Body of pancreas (tissue), 4 donors: ENCODE measurements at regions not wholly inside any gene's neighbourhood (a gene's known extent, or its start where the extent isn't known, plus 50 kb on each side); places are given as distances from the start of the nearest gene placed in this dataset.
"Not testable (repeated sequence)": the region's sequence is repeated elsewhere in the genome, so short reads cannot be mapped to it uniquely, and the experiment has no call there.

Experiments
- ATAC-seq: fragments of 150-250 bp; one replicate; pipeline ENCODE4 v1.9.1; 2016
- DNase-seq, 4 donors: peaks; one replicate each; pipeline ENCODE4 v3.0.0-alpha.2; 2019
- H3K27ac ChIP-seq, 4 donors: fragments of 200-600 bp; sonication (generic); 1 replicate in 3 of 4; 2 replicates in 1 of 4; pipeline versions ENCODE4 v1.5.1 to v1.6.1; 2016 to 2019; ENCODE audit warnings: mild to moderate bottlenecking in 1 of 4, mixed read lengths in 1 of 4, moderate library complexity in 1 of 4
- H3K27me3 ChIP-seq, 2 donors: fragments of 200-600 bp; sonication (generic); one replicate each; pipeline ENCODE4 v1.6.0; 2016; ENCODE audit warnings: mild to moderate bottlenecking in 1 of 2
- H3K36me3 ChIP-seq, 2 donors: fragments of 200-600 bp; sonication (generic); replicated peaks in 1 of 2; 2 replicates each; pipeline ENCODE4 v1.5.1; 2016; ENCODE audit warnings: low read depth in 2 of 2; ENCODE audit not compliant: insufficient read depth in 1 of 2
- H3K4me1 ChIP-seq: fragments of 200-600 bp; sonication (generic); one replicate; pipeline ENCODE4 v1.6.0; 2016
- H3K4me3 ChIP-seq, 2 donors: fragments of 200-600 bp; sonication (generic); 1 replicate in 1 of 2; 2 replicates in 1 of 2; pipeline ENCODE4 v1.5.1; 2016 to 2019
- H3K9me3 ChIP-seq, 3 donors: fragments of 200-600 bp; sonication (generic); 1 replicate in 2 of 3; 2 replicates in 1 of 3; pipeline ENCODE4 v1.5.1; 2016
- POLR2A ChIP-seq, 3 donors: fragments of 450-650 bp; IDR thresholded peaks; one replicate each; pipeline ENCODE4 v1.6.1; 2016; ENCODE audit warnings: antibody characterized with exemption in 3 of 3, mild to moderate bottlenecking in 2 of 3
- WGBS, 2 donors: methylation state at CpG; one replicate each; pipeline ENCODE4 v1.1.5; 2017; 5-methylcytosine and 5-hydroxymethylcytosine counted together
- intact Hi-C: fragments of 100-400 bp; cut with DNase I; formaldehyde crosslinking; loops from one replicate; pipeline ENCODE4 v1.15.1; 2023
- TF ChIP-seq, protein P1 (sequence below), 7 experiments: fragments of 450-650 bp in 4 of 7; fragments of 200-600 bp in 3 of 7; sonication (generic) in 3 of 7; IDR thresholded peaks; one replicate each; pipeline ENCODE4 v1.5.1; 2016 to 2019; ENCODE audit warnings: antibody characterized with exemption in 7 of 7

DNA sequence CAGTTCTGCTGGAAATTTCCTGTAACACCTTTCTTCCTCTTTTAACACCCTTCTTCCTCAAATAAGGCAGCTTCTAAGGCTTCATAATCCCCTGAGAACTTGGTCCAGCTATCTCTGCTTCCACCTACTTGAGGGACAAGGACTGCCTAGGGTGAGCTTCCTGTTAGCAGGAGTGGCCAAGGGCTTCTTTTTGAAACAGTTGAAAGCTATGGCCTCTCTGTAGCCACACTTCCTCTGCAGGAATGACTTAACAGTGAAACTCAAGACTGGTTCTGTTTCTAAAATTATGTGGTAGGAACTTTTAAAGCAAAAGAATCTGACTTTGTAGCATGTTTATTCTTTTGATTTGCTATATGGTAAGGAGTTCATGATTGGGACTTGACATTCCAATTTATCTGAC is 108.5 kb upstream of the WDR1 start:
- intact Hi-C loops = no loop called here
- no peak overlapping the region for H3K27ac ChIP-seq
- H3K4me1 ChIP-seq = no peaks in the 10 kb centered on the region
- H3K27me3 ChIP-seq = no peaks in the 10 kb centered on the region
- H3K4me3 ChIP-seq = no peak overlapping the region
- DNase-seq = no peak
- no peaks in the 10 kb centered on the region for H3K9me3 ChIP-seq
- TF ChIP-seq, protein P1, sequence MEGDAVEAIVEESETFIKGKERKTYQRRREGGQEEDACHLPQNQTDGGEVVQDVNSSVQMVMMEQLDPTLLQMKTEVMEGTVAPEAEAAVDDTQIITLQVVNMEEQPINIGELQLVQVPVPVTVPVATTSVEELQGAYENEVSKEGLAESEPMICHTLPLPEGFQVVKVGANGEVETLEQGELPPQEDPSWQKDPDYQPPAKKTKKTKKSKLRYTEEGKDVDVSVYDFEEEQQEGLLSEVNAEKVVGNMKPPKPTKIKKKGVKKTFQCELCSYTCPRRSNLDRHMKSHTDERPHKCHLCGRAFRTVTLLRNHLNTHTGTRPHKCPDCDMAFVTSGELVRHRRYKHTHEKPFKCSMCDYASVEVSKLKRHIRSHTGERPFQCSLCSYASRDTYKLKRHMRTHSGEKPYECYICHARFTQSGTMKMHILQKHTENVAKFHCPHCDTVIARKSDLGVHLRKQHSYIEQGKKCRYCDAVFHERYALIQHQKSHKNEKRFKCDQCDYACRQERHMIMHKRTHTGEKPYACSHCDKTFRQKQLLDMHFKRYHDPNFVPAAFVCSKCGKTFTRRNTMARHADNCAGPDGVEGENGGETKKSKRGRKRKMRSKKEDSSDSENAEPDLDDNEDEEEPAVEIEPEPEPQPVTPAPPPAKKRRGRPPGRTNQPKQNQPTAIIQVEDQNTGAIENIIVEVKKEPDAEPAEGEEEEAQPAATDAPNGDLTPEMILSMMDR (IDR thresholded peaks at IDR 0.05) = no peak
- no peak for TF ChIP-seq POLR2A (IDR thresholded peaks at IDR 0.05)
- no peaks in the 10 kb centered on the region for H3K36me3 ChIP-seq
- ATAC-seq = no peak

DNA sequence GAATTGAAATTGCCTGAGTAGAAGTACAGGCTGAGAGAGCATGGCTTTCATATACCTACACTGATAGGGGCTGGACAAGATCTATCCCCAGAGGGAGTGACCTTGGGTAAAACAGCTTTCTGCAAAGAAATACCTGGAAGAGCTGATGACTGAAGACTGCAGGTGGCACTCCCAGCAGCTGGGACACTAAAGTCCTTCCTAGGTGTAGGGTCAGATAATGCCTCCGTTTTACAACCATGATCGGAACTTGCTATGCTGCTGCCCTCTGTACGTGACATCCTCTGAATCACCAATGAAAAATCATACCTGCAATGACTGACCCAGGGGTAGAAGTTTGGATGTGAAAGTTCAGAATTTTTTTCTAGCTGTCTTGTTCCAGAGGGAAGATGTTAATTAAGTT is 107.2 kb upstream of the WDR1 start:
- WGBS, 2 donors = 64 to 78% methylated on average over 3 of the region's 3 CpGs
- no peak overlapping the region for H3K4me3 ChIP-seq
- DNase-seq (no peak), ATAC-seq (no peak)
- H3K27me3 ChIP-seq = no peaks in the 10 kb centered on the region
- H3K36me3 ChIP-seq = no peaks in the 10 kb centered on the region
- H3K27ac ChIP-seq = no peak overlapping the region
- intact Hi-C loops = no loop called here
- no peak for TF ChIP-seq POLR2A (IDR thresholded peaks at IDR 0.05)
- TF ChIP-seq, protein P1 (IDR thresholded peaks at IDR 0.05) = no peak
- no peaks in the 10 kb centered on the region for H3K9me3 ChIP-seq
- H3K4me1 ChIP-seq = no peaks in the 10 kb centered on the region

DNA sequence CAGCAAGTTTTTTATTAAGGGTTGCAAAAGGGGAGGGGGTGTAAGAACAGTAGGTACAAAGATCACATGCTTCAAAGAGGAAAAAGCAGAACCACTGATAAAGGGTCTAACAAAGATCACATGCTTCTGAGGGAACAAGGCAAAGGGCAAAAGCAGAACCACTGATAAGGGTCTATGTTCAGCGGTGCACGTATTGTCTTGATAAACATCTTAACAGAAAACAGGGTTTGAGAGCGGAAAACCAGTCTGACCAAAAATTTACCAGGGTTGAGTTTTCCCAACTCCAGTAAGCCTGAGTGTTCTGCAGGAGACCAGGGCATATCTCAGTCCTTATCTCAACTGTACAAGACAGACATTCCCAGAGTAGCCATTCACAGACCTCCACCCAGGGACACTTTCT is 96.9 kb upstream of the WDR1 start:
- intact Hi-C loops, H3K9me3 ChIP-seq, H3K27me3 ChIP-seq, H3K4me1 ChIP-seq, ATAC-seq, H3K27ac ChIP-seq, H3K4me3 ChIP-seq, DNase-seq, H3K36me3 ChIP-seq: not testable (repeated sequence)
- 41 to 50% methylated on average over 3 of the region's 3 CpGs for WGBS, 2 donors

DNA sequence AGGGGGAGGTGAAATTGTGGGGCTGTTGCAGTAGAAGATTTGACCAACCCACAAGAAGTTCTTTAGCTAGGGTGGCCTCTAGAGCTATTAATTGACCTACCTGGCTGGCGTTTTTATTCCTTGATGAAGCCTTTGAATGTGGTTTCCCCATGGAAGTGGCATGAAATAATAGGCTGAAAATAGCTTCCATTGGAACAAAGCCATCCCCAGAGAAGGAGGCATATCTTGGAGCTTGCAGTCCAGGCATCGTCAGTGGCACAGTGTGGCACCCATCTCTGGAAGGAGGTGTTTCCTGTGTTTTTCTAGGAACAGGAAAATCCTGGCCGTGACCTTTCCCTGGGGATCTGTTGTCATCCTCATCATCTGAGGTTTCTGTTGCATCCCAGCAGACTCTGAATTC is 96.3 kb upstream of the WDR1 start:
- H3K27ac ChIP-seq = no peak overlapping the region
- ATAC-seq (no peak), DNase-seq (no peak)
- intact Hi-C loops = no loop called here
- WGBS, 2 donors = 26 to 35% methylated on average over 3 of the region's 3 CpGs
- no peaks in the 10 kb centered on the region for H3K27me3 ChIP-seq
- no peaks in the 10 kb centered on the region for H3K9me3 ChIP-seq
- no peaks in the 10 kb centered on the region for H3K4me1 ChIP-seq
- H3K36me3 ChIP-seq = no peaks in the 10 kb centered on the region
- TF ChIP-seq, protein P1 (IDR thresholded peaks at IDR 0.05) = no peak
- no peak for TF ChIP-seq POLR2A (IDR thresholded peaks at IDR 0.05)
- no peak overlapping the region for H3K4me3 ChIP-seq

DNA sequence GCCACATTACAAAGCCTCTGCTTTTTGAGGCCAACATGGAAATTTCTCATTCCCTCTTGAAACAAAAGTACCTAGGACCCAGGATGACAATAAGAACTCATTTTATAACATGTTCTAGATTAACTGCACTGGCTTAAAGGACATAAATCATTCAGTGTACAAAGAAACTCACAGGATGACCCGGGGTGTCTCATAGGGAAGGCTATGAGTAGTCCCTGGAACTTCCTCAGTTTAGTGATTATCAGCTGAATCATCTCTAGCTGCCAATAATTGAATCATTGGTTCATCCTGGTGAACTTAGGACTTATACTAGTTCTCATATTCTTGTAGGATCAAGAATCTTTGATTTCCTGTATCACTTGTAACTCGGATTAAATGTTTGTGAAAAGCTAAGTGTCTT is 95.8 kb upstream of the WDR1 start:
- Histone ChIP-seq H3K9me3 (no peaks in the 10 kb centered on the region), H3K27ac (no peak overlapping the region), H3K36me3 (no peaks in the 10 kb centered on the region), H3K27me3 (no peaks in the 10 kb centered on the region), H3K4me1 (no peaks in the 10 kb centered on the region), H3K4me3 (no peak overlapping the region)
- no peak for ATAC-seq
- intact Hi-C loops = no loop called here
- WGBS, 2 donors = 59 to 80% methylated on average over 2 of the region's 2 CpGs
- TF ChIP-seq POLR2A (IDR thresholded peaks at IDR 0.05) = no peak
- TF ChIP-seq, protein P1 (IDR thresholded peaks at IDR 0.05) = no peak
- DNase-seq = no peak
